ENCODE measurements at regions not wholly inside any gene's neighbourhood (a gene's known extent, or its start where the extent isn't known, plus 50 kb on each side); places are given as distances from the start of the nearest gene placed in this dataset.

DNA sequence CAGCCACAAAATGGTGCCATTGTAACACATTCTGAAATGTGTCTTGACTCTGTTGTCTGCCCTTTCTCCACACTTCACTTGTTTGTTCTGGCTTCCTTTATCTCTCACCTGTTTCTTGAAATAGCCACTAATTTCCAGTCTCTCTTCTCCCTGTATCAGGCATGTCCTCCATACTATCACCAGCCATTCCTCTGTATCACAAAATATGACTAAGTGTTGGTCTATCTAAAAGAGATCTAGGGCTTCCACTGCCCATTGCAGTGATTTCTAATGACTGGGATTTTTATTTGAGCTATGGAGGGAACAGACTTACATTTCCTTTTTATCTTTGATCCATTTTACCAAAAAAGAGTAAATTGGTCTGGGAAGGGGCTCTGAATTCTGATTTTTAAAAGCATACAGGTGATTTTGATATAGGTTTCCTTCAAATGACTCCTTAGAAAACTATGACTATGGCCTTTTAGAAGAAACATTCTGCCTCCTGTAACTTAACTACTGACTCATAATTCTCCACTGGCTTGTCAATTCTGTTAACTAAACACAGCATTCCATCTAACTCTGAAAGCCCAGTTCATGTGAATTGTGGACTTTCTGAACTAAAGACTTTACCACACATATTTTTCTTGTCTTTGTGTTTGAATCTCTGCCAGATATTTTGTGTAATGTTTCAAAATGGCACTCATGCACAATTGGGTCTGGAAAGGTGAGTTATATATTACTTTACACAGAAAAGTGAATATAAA lies 1121.4 kb downstream of the XPNPEP1 start:
- TF ChIP-seq CTCF (IDR thresholded peaks at IDR 0.05; ENCODE audit: extremely low read depth, insufficient read depth, missing control alignments), result no peak
- in situ Hi-C loops (cut with MboI; ENCODE audit: low pct_unique_long_range_greater_than_20kb, low sequenced_read_pairs, unreplicated experiment), result no loop called here
- no peak for DNase-seq (ENCODE audit: low spot score)

GRCh38 chr10:108801220-108801619 lies 1122.1 kb downstream of the XPNPEP1 start:
- DNase-seq (ENCODE audit: low spot score), result no peak
- TF ChIP-seq CTCF (IDR thresholded peaks at IDR 0.05; ENCODE audit: extremely low read depth, insufficient read depth, missing control alignments), result no peak
- in situ Hi-C loops (cut with MboI; ENCODE audit: low pct_unique_long_range_greater_than_20kb, low sequenced_read_pairs, unreplicated experiment), result no loop called here

- no peak for TF ChIP-seq CTCF (IDR thresholded peaks at IDR 0.05; ENCODE audit: extremely low read depth, insufficient read depth, missing control alignments)
- no peak for DNase-seq (ENCODE audit: low spot score)
- in situ Hi-C loops (cut with MboI; ENCODE audit: low pct_unique_long_range_greater_than_20kb, low sequenced_read_pairs, unreplicated experiment), result no loop called here
Observed at GRCh38 chr10:108797573-108797972, 1125.7 kb downstream of the XPNPEP1 start.

- in situ Hi-C loops (cut with MboI; ENCODE audit: low pct_unique_long_range_greater_than_20kb, low sequenced_read_pairs, unreplicated experiment), result no loop called here
- no peak for DNase-seq (ENCODE audit: low spot score)
- no peak for TF ChIP-seq CTCF (IDR thresholded peaks at IDR 0.05; ENCODE audit: extremely low read depth, insufficient read depth, missing control alignments)
Observed at GRCh38 chr10:108791794-108792474, 1131.4 kb downstream of the XPNPEP1 start.

DNA sequence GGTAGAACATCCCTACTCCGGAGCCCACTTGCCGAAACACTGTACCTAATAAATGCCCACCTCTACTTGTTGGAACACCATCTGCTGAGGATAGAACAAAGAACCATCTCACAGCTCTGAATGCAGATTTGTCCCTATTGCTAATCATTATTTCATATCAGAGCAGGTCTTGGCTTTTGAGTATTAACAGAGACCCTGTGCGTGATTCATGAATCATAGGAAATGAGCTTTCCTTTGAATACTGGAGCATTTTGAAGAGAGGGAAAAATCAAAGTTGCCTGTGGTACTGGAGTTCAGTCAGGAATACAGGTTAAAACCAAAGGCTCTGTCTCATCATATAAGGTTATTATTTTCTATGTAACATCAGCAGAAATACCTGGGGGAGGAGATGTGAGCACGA lies 1132.3 kb downstream of the XPNPEP1 start:
- DNase-seq (ENCODE audit: low spot score), result no peak
- TF ChIP-seq CTCF (IDR thresholded peaks at IDR 0.05; ENCODE audit: extremely low read depth, insufficient read depth, missing control alignments), result no peak
- in situ Hi-C loops (cut with MboI; ENCODE audit: low pct_unique_long_range_greater_than_20kb, low sequenced_read_pairs, unreplicated experiment), result no loop called here

DNA sequence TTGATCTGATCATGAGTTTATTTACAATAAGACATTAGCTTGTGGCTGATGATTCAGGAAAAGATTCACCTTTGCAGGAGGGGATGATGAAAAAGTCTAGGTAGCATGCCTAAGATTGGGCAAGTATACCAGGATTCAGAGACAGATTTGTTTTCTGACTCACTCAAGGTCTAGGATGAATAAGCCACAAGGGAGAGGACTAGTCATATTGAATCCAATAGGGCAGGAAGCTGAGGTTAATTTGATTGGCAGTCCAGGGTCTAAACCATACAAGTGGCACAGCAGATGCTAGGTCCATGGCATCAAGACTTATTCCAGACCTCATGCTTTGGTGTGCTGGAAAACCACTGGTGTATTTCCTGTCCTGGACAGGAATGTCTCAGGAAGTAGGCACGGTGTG lies 1133.4 kb downstream of the XPNPEP1 start:
- in situ Hi-C loops (cut with MboI; ENCODE audit: low pct_unique_long_range_greater_than_20kb, low sequenced_read_pairs, unreplicated experiment), result no loop called here
- no peak for DNase-seq (ENCODE audit: low spot score)
- TF ChIP-seq CTCF (IDR thresholded peaks at IDR 0.05; ENCODE audit: extremely low read depth, insufficient read depth, missing control alignments), result no peak
